ENCODE measurements at regions not wholly inside any gene's neighbourhood (a gene's known extent, or its start where the extent isn't known, plus 50 kb on each side); places are given as distances from the start of the nearest gene placed in this dataset.

DNA sequence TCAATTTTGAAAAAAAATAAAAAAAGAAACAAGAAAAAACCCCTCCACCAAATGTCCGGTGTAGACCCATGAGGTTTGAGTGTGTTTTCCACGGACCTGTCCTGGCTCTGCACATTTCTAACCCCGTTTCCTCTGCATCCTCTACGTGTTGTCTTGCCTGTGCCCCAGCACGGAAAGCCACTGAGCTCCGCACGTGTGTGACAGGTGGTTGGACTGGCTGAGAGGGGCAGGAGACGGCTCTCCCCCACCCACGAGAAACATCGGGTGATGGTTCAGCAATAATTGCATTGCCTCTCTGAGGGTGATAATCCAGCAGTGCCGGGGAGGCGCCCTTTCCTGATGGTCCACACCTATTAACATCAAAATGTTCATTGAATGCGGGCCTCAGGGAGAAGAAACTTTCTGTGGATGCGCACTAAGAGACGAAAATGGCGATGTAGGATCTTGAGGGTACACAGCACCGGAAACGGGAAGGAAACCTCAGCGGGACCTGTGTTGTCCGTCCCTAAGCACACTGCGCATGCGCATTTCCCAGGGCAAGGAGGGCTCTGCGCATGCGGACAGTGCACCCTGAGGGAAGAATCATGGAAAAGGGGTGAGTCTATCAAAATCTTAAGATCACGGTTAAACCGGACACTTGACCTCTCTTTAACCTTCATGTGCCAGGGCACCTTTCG, 470.1 kb upstream of the ADARB2 start:
- TF ChIP-seq YY1 (IDR thresholded peaks at IDR 0.05; ENCODE audit: insufficient read depth, insufficient read length), result no peak
- TF ChIP-seq ZNF274 (IDR thresholded peaks at IDR 0.05; ENCODE audit: low read depth, low read length), result no peak

Measured in NT2/D1 (cell line).